HEK293 (cell line): ENCODE measurements at regions not wholly inside any gene's neighbourhood (a gene's known extent, or its start where the extent isn't known, plus 50 kb on each side); places are given as distances from the start of the nearest gene placed in this dataset.

Source experiments
- KLF10 ChIP-seq: fragments of 450-650 bp; IDR thresholded peaks from 2 replicates; pipeline ENCODE4 v1.5.1; 2018; ENCODE audit warnings: missing biosample characterization, mild to moderate bottlenecking, missing genetic modification characterization
- SP3 ChIP-seq: fragments of 450-650 bp; formaldehyde crosslinking; IDR thresholded peaks from 2 replicates; pipeline ENCODE4 v1.5.1; 2016; ENCODE audit warnings: missing biosample characterization, missing genetic modification characterization
- ZBTB44 ChIP-seq: fragments of 450-650 bp; IDR thresholded peaks from 2 replicates; pipeline ENCODE4 v1.5.1; 2018; ENCODE audit warnings: missing biosample characterization, mild to moderate bottlenecking, missing genetic modification characterization
- ZBTB7A ChIP-seq: fragments of 450-650 bp; formaldehyde crosslinking; IDR thresholded peaks from 2 replicates; pipeline ENCODE4 v1.5.1; 2016; ENCODE audit warnings: low read depth, missing biosample characterization, missing genetic modification characterization
- ZNF350 ChIP-seq: fragments of 450-650 bp; formaldehyde crosslinking; IDR thresholded peaks from 2 replicates; pipeline ENCODE4 v1.5.0; 2017; ENCODE audit warnings: missing biosample characterization, mild to moderate bottlenecking, missing genetic modification characterization
- ZNF416 ChIP-seq: fragments of 450-650 bp; formaldehyde crosslinking; IDR thresholded peaks from 2 replicates; pipeline ENCODE4 v1.5.1; 2016; ENCODE audit warnings: missing biosample characterization, missing genetic modification characterization
- ZNF548 ChIP-seq: fragments of 450-650 bp; formaldehyde crosslinking; IDR thresholded peaks from 2 replicates; pipeline ENCODE4 v1.5.1; 2016; ENCODE audit warnings: missing biosample characterization, missing genetic modification characterization
- ZNF561 ChIP-seq: fragments of 450-650 bp; IDR thresholded peaks from 2 replicates; pipeline ENCODE4 v1.5.1; 2018; ENCODE audit warnings: missing biosample characterization, missing genetic modification characterization, borderline replicate concordance
- TF ChIP-seq, protein P1 (sequence below): fragments of 450-650 bp; formaldehyde crosslinking; IDR thresholded peaks from 2 replicates; pipeline ENCODE4 v1.5.1; 2016; ENCODE audit warnings: missing biosample characterization, missing genetic modification characterization
- TF ChIP-seq, protein P2 (sequence below): fragments of 450-650 bp; IDR thresholded peaks from 2 replicates; pipeline ENCODE4 v1.5.1; 2018; ENCODE audit warnings: missing biosample characterization, missing genetic modification characterization

- TF ChIP-seq, protein P1, sequence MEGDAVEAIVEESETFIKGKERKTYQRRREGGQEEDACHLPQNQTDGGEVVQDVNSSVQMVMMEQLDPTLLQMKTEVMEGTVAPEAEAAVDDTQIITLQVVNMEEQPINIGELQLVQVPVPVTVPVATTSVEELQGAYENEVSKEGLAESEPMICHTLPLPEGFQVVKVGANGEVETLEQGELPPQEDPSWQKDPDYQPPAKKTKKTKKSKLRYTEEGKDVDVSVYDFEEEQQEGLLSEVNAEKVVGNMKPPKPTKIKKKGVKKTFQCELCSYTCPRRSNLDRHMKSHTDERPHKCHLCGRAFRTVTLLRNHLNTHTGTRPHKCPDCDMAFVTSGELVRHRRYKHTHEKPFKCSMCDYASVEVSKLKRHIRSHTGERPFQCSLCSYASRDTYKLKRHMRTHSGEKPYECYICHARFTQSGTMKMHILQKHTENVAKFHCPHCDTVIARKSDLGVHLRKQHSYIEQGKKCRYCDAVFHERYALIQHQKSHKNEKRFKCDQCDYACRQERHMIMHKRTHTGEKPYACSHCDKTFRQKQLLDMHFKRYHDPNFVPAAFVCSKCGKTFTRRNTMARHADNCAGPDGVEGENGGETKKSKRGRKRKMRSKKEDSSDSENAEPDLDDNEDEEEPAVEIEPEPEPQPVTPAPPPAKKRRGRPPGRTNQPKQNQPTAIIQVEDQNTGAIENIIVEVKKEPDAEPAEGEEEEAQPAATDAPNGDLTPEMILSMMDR = no peak
- TF ChIP-seq ZNF548 (tag by site-specific recombination) (no peak), ZNF416 (no peak), SP3 (tag by site-specific recombination) (no peak), ZBTB44 (tag by site-specific recombination) (no peak), KLF10 (tag by site-specific recombination) (no peak), ZNF561 (no peak), ZBTB7A (tag by site-specific recombination) (no peak), ZNF350 (tag by site-specific recombination) (no peak)
- TF ChIP-seq, protein P2, sequence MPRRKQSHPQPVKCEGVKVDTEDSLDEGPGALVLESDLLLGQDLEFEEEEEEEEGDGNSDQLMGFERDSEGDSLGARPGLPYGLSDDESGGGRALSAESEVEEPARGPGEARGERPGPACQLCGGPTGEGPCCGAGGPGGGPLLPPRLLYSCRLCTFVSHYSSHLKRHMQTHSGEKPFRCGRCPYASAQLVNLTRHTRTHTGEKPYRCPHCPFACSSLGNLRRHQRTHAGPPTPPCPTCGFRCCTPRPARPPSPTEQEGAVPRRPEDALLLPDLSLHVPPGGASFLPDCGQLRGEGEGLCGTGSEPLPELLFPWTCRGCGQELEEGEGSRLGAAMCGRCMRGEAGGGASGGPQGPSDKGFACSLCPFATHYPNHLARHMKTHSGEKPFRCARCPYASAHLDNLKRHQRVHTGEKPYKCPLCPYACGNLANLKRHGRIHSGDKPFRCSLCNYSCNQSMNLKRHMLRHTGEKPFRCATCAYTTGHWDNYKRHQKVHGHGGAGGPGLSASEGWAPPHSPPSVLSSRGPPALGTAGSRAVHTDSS (tag by site-specific recombination) = no peak
Observed at GRCh38 chr5:117436846-117437245, 862.2 kb upstream of the SEMA6A start.
